GM06990 (cell line): ENCODE measurements at regions not wholly inside any gene's neighbourhood (a gene's known extent, or its start where the extent isn't known, plus 50 kb on each side); places are given as distances from the start of the nearest gene placed in this dataset.

Experiments
- DNase-seq: peaks from one replicate; pipeline ENCODE4 v3.0.0-alpha.2; 2011; ENCODE audit not compliant: insufficient read length; ENCODE audit errors: extremely low read depth
- H3K27me3 ChIP-seq: replicated peaks from 2 replicates; pipeline ENCODE4 v1.6.0; 2011; ENCODE audit warnings: low read length; ENCODE audit not compliant: control insufficient read depth, insufficient read depth
- H3K36me3 ChIP-seq: 2 replicates; pipeline ENCODE4 v1.5.1; 2011; ENCODE audit warnings: low read length; ENCODE audit not compliant: control insufficient read depth, insufficient read depth
- H3K4me3 ChIP-seq: replicated peaks from 2 replicates; pipeline ENCODE4 v1.5.1; 2011; ENCODE audit warnings: low read depth, mild to moderate bottlenecking, control low read depth, low read length
- TF ChIP-seq, protein P1 (sequence below): IDR thresholded peaks from 2 replicates; pipeline ENCODE4 v1.5.1; 2011; ENCODE audit warnings: low read length, control low read depth, mild to moderate bottlenecking, inconsistent platforms; ENCODE audit not compliant: insufficient read depth, poor library complexity, severe bottlenecking

DNA sequence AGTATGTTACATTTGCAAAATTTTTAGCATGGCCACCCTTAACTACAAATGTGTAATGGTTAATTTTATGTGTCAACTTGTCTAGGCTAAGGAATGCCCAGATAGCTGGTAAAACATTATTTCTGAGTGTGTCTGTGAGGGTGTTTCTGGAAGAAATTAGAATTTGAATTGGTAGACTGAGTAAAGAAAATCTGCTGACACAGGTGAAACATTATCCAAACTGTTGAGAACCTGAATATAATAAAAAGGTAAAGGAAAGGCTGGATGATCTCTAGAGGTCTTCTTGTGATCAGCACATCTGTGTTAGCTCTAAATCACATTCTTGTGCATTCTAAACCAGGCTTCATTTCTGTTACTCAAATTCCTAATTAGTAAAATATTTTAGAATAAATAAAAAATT lies 100.8 kb downstream of the UCHL5 start:
- Histone ChIP-seq H3K4me3 (no peak overlapping the region), H3K36me3 (no peaks in the 10 kb centered on the region), H3K27me3 (no peaks in the 10 kb centered on the region)
- DNase-seq, result no peak
- TF ChIP-seq, protein P1, sequence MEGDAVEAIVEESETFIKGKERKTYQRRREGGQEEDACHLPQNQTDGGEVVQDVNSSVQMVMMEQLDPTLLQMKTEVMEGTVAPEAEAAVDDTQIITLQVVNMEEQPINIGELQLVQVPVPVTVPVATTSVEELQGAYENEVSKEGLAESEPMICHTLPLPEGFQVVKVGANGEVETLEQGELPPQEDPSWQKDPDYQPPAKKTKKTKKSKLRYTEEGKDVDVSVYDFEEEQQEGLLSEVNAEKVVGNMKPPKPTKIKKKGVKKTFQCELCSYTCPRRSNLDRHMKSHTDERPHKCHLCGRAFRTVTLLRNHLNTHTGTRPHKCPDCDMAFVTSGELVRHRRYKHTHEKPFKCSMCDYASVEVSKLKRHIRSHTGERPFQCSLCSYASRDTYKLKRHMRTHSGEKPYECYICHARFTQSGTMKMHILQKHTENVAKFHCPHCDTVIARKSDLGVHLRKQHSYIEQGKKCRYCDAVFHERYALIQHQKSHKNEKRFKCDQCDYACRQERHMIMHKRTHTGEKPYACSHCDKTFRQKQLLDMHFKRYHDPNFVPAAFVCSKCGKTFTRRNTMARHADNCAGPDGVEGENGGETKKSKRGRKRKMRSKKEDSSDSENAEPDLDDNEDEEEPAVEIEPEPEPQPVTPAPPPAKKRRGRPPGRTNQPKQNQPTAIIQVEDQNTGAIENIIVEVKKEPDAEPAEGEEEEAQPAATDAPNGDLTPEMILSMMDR, result no peak

DNA sequence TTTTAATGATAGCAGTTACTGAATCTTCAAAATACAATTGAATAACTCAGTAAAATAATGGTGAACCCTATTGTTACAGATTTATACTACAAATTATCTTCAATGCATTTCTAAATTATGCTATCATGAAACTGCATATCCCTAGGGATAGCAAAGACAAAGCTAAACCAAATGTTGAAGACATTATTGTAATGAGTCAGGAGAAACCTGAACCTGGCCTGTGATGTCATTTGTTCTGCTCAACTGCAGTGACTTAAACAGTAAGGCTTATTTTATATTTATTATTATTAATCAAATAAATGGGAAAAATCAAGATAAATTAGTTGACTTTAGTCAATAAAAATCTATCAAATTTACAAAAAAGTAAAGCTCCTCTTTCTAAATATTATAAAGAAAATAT lies 100.3 kb downstream of the UCHL5 start:
- Histone ChIP-seq H3K27me3 (no peaks in the 10 kb centered on the region), H3K4me3 (no peak overlapping the region), H3K36me3 (no peaks in the 10 kb centered on the region)
- TF ChIP-seq, protein P1, result no peak
- no peak for DNase-seq

DNA sequence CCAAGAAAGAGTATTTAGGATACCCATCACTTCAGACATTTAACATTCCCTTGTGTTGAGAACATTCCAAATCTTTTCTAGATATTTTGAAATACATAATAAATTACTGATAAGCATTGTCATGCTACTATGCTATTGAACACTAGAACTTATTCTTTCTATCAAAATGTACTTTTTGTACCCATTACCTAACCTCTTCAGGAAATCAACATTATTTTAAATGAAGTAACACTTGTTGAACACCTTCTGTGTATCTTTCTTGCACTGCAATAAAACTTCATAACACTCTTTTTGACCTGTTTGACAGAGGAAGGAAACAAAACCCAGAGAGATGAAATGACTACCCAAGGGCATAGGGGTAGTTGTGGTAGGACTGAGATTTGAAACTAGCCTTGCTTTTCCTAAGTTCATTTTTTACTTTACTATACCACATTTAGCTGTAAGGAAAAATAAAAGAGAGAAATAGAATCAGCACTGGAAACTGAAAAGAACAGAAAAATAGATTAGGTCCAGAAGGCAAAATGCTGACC lies 99.4 kb downstream of the UCHL5 start:
- TF ChIP-seq, protein P1, result no peak
- no peak for DNase-seq
- H3K36me3 ChIP-seq, result no peaks in the 10 kb centered on the region
- no peak overlapping the region for H3K4me3 ChIP-seq
- H3K27me3 ChIP-seq, result no peaks in the 10 kb centered on the region
